BLaER1 treated with 17β-estradiol and CSF1 and Interleukin-3, amounts not matched to agents 10 nM and 100 nM (cell line): ENCODE measurements at regions not wholly inside any gene's neighbourhood (a gene's known extent, or its start where the extent isn't known, plus 50 kb on each side); places are given as distances from the start of the nearest gene placed in this dataset.
"Not testable (repeated sequence)": the region's sequence is repeated elsewhere in the genome, so short reads cannot be mapped to it uniquely, and the experiment has no call there.

ENCODE experiments used
- H3K27ac ChIP-seq, 11 experiments: shearing (Covaris generic); formaldehyde crosslinking; 2 replicates each; pipeline ENCODE4 v1.8.1; 2022
- H3K27me3 ChIP-seq, 11 experiments: shearing (Covaris generic); formaldehyde crosslinking; 2 replicates each; pipeline ENCODE4 v1.8.1; 2022
- H3K36me3 ChIP-seq, 11 experiments: shearing (Covaris generic); formaldehyde crosslinking; 2 replicates each; pipeline ENCODE4 v1.8.1; 2022
- H3K4me1 ChIP-seq, 10 experiments: shearing (Covaris generic); formaldehyde crosslinking; 2 replicates each; pipeline ENCODE4 v1.8.1; 2022
- H3K4me2 ChIP-seq, 11 experiments: shearing (Covaris generic); formaldehyde crosslinking; 2 replicates each; pipeline ENCODE4 v1.8.1; 2022
- H3K4me3 ChIP-seq, 10 experiments: shearing (Covaris generic); formaldehyde crosslinking; 2 replicates each; pipeline ENCODE4 v1.8.1; 2022
- H3K9ac ChIP-seq, 11 experiments: shearing (Covaris generic); formaldehyde crosslinking; 2 replicates each; pipeline ENCODE4 v1.8.1; 2022
- H3K9me3 ChIP-seq, 11 experiments: shearing (Covaris generic); formaldehyde crosslinking; replicated peaks in 1 of 11; 2 replicates each; pipeline ENCODE4 v1.8.1; 2022
- H4K20me1 ChIP-seq, 11 experiments: shearing (Covaris generic); formaldehyde crosslinking; 2 replicates each; pipeline ENCODE4 v1.8.1; 2022
- Cebpa-rat ChIP-seq, 11 experiments: shearing (Covaris generic); IDR thresholded peaks; 2 replicates each; pipeline ENCODE4 v1.8.1; 2022

DNA sequence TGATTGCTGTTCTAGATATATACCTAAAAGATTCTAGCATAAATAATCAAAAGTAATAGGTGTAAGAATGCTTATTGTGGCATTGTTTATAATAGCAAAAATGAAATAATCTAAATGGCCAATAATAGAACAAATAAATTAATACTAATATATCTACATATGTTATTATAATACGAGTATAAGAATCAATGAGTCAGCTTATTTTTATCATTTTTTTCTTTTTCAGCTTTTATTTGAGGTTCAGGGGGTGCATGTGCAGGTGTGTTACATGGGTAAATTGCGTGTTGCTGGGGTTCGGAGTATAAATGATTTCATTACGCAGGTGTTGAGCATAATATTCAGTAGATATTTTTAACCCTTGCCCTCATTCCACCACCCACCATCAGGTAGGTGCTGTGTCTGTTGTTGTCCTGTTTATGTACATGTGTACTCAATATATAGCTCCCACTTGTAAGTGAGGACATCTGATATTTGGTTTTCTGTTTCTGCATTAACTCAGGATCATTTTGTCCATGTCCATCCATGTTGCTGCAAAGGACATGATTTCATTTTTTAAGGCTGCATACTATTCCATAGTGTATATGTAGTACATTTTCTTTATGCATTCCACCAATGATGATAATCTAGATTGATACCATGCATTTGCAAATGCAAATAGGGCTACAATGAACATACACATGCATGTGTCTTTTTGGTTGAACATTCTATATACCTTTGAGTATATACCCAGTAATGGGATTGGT is 122.2 kb upstream of the GMNC start:
- Histone ChIP-seq H3K9ac (no peak overlapping the region), H3K27me3 (no peaks in the 10 kb centered on the region), H3K4me3 (no peak overlapping the region), H3K36me3 (peaks cover 0 to 9% (median 0%) of the 10 kb centered on the region in 11 experiments; a peak in 2 of 22 replicates), H3K4me1 (peaks cover 9 to 25% (median 23%) of the 10 kb centered on the region in 10 experiments), H4K20me1 (no peaks in the 10 kb centered on the region), H3K9me3 (peaks cover 21 to 46% (median 30%) of the 10 kb centered on the region in 11 experiments), H3K27ac (peak overlapping the region in 4 of 11 experiments; percentile 37 to 82 (median 60); a peak in 5 of 22 replicates), H3K4me2 (peak overlapping the region in 9 of 11 experiments; percentile 31 to 80 (median 67); a peak in 15 of 22 replicates)
- no peak for TF ChIP-seq Cebpa-rat (IDR thresholded peaks at IDR 0.05)

DNA sequence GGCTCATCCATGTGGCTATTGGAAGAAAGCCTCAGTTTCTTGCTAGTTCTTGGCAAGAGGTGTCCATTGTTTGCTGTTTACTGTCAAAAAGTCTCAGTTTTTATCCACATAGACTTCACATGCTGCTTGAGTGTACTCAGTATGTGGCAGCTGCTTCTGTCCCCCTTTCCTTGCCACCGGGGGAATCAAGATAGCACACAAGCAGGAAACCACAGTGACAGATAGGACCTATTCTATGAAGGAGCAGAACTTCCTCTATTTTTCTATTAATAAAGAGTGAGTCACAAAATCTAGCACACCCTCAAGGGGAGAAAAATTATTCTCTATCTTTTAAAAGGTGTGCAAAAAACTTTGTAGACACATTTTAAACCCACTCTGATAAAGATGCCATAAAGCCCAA is 121.4 kb upstream of the GMNC start:
- Histone ChIP-seq H4K20me1 (no peaks in the 10 kb centered on the region), H3K4me3 (no peak overlapping the region; a peak in 3 of 20 replicates), H3K4me1 (peaks cover 9 to 25% (median 23%) of the 10 kb centered on the region in 10 experiments), H3K4me2 (peak overlapping the region; percentile 31 to 81 (median 69)), H3K9ac (peak overlapping the region in 9 of 11 experiments; percentile 28 to 70 (median 51); a peak in 13 of 22 replicates), H3K9me3 (peaks cover 21 to 44% (median 30%) of the 10 kb centered on the region in 11 experiments), H3K27ac (peak overlapping the region in 10 of 11 experiments; percentile 6 to 82 (median 70); a peak in 19 of 22 replicates), H3K36me3 (peaks cover 0 to 9% (median 0%) of the 10 kb centered on the region in 11 experiments; a peak in 2 of 22 replicates), H3K27me3 (no peaks in the 10 kb centered on the region)
- no peak for TF ChIP-seq Cebpa-rat (IDR thresholded peaks at IDR 0.05)

DNA sequence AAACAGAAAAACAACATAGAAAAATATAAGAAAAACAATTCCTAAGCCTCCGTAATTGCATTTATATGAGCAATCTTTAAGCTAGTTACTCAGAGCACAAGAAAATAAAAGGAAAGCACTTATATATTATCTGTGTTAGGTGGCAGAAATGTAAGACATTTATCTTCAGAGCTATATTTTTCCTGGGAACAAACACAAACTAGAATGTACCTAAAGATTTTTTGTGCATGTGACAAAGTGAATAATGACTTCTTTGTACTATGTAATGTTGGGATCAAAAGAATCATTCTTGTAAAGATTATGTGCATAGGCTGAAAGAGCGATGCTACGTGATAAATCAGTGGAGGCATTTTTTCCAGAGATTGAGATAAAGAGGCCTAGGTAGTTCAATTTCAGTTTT is 111.3 kb upstream of the GMNC start:
- no peak for TF ChIP-seq Cebpa-rat (IDR thresholded peaks at IDR 0.05)
- no peak overlapping the region for H3K4me3 ChIP-seq
- H3K4me2 ChIP-seq, result no peak overlapping the region
- no peaks in the 10 kb centered on the region for H3K36me3 ChIP-seq
- no peak overlapping the region for H3K27ac ChIP-seq
- no peak overlapping the region for H3K9ac ChIP-seq
- H3K27me3 ChIP-seq, result no peaks in the 10 kb centered on the region
- H4K20me1 ChIP-seq, result no peaks in the 10 kb centered on the region
- peaks cover 0 to 9% (median 0%) of the 10 kb centered on the region in 10 experiments; a peak in 2 of 20 replicates for H3K4me1 ChIP-seq
- H3K9me3 ChIP-seq, result peaks cover 0 to 5% (median 0%) of the 10 kb centered on the region in 11 experiments; a peak in 5 of 22 replicates

DNA sequence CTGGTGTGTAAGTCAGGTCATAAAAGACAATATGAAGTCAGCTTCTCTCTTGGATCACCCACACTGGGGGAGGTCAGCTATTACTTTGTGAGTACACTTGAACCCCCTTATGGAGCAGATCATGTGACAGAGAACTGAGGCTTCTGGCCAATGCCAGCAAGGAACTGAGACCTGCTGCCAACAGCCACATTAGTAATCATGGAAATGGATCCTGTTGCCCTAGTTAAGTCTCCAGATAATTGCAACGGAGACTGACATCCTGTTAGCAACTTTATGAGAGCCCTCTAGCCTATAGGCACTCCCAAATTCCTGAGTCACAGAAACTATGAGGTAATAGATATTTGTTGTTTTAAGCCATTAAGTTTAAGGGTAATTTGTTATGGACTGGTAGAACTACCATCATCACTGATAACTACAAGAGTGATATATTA is 110.4 kb upstream of the GMNC start:
- no peak overlapping the region for H3K27ac ChIP-seq
- H3K4me3 ChIP-seq, result no peak overlapping the region

DNA sequence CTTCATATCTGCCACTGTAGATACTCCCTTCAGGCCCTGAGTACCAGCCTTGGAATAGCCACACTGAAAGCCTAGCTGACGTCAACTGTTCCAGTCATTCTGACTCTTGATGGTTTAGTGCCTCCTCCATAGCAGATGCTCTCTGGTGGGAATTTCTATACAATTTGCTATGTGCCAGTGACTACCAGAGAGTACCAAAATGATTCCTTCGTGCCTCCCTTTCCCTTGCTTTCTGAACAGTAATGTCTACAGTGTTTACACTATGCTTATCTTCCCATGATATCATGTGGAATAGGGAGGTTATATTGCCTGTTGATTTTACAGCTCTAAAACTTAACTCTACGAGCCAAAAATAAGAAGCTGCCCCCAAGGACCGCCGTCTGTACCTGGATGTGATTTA is 109.7 kb upstream of the GMNC start:
- H3K4me2 ChIP-seq, result no peak overlapping the region
- no peak overlapping the region for H3K27ac ChIP-seq
- TF ChIP-seq Cebpa-rat (IDR thresholded peaks at IDR 0.05), result no peak
- H4K20me1 ChIP-seq, result no peaks in the 10 kb centered on the region
- no peak overlapping the region for H3K9ac ChIP-seq
- H3K4me1 ChIP-seq, result peaks cover 0 to 9% (median 0%) of the 10 kb centered on the region in 10 experiments; a peak in 2 of 20 replicates
- no peaks in the 10 kb centered on the region for H3K27me3 ChIP-seq
- H3K36me3 ChIP-seq, result no peaks in the 10 kb centered on the region
- no peaks in the 10 kb centered on the region for H3K9me3 ChIP-seq
- no peak overlapping the region for H3K4me3 ChIP-seq

More for the DNA sequence above, 110.4 kb upstream of the GMNC start:
- H3K4me1 ChIP-seq, result peaks cover 0 to 9% (median 0%) of the 10 kb centered on the region in 10 experiments; a peak in 2 of 20 replicates
- no peaks in the 10 kb centered on the region for H3K36me3 ChIP-seq
- TF ChIP-seq Cebpa-rat (IDR thresholded peaks at IDR 0.05), result no peak
- no peaks in the 10 kb centered on the region for H3K9me3 ChIP-seq
- H3K4me2 ChIP-seq, result no peak overlapping the region
- H4K20me1 ChIP-seq, result no peaks in the 10 kb centered on the region
- H3K9ac ChIP-seq, result no peak overlapping the region
- H3K27me3 ChIP-seq, result no peaks in the 10 kb centered on the region

DNA sequence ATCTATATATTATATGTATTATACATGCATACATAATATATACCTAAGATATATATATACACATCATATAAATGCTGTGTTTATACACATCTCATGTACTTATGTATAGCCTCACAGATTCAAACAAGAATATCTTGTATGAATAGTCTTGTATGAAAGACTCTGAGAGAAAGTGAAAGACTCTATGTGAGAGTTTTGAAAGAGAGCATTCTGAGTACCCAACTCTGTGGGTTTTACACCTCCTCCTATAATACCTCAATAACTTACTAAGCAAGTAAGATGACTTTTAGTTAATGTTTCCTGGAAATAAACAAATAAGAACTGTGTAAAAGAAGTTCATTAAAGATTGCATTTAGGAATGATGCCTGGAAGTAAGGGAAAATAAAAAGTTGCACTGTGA is 108.1 kb upstream of the GMNC start:
- Histone ChIP-seq H4K20me1 (no peaks in the 10 kb centered on the region), H3K27me3 (no peaks in the 10 kb centered on the region), H3K9me3 (no peaks in the 10 kb centered on the region), H3K4me2 (no peak overlapping the region), H3K4me3 (no peak overlapping the region), H3K9ac (no peak overlapping the region), H3K27ac (no peak overlapping the region), H3K4me1 (no peaks in the 10 kb centered on the region), H3K36me3 (no peaks in the 10 kb centered on the region)
- no peak for TF ChIP-seq Cebpa-rat (IDR thresholded peaks at IDR 0.05)

DNA sequence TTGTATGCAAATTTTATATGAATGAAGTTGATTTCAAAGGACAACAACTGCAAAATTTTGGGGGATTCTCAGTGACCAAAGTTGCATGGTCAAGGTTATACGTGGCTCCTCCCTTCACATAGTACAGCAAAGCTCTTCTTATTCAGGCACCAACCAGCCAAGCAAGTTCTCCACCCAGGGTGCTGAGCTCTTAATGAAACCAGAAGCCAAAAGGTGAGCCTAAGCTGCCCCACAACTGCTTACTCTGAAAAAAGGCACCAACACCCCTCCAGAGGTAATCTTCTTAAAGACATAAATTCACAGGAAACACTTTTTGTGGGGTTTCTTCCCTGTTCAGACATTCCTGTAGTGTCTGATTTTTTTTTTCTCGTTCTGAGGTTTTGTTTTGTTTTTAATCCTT is 106.1 kb upstream of the GMNC start:
- no peaks in the 10 kb centered on the region; a peak in 1 of 22 replicates for H3K9me3 ChIP-seq
- no peak overlapping the region for H3K27ac ChIP-seq
- H3K4me3 ChIP-seq, result no peak overlapping the region
- H3K4me2 ChIP-seq, result no peak overlapping the region
- H3K9ac ChIP-seq, result no peak overlapping the region
- H4K20me1 ChIP-seq, result no peaks in the 10 kb centered on the region
- peaks cover 0 to 4% (median 0%) of the 10 kb centered on the region in 10 experiments; a peak in 2 of 20 replicates for H3K4me1 ChIP-seq
- H3K36me3 ChIP-seq, result no peaks in the 10 kb centered on the region
- no peak for TF ChIP-seq Cebpa-rat (IDR thresholded peaks at IDR 0.05)
- H3K27me3 ChIP-seq, result no peaks in the 10 kb centered on the region

DNA sequence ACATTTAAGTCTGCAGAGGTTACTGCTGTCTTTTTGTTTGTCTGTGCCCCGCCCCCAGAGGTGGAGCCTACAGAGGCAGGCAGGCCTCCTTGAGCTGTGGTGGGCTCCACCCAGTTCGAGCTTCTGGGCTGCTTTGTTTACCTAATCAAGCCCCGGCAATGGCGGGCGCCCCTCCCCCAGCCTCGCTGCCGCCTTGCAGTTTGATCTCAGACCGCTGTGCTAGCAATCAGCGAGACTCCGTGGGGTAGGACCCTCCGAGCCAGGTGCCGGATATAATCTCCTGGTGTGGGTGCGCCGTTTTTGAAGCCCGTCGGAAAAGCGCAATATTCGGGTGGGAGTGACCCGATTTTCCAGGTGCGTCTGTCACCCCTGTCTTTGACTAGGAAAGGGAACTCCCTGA is 102.4 kb upstream of the GMNC start:
- H3K36me3 ChIP-seq, H3K4me3 ChIP-seq, H3K27me3 ChIP-seq, H3K9ac ChIP-seq, H3K4me2 ChIP-seq, H3K4me1 ChIP-seq, H3K27ac ChIP-seq, H4K20me1 ChIP-seq, H3K9me3 ChIP-seq: not testable (repeated sequence)

DNA sequence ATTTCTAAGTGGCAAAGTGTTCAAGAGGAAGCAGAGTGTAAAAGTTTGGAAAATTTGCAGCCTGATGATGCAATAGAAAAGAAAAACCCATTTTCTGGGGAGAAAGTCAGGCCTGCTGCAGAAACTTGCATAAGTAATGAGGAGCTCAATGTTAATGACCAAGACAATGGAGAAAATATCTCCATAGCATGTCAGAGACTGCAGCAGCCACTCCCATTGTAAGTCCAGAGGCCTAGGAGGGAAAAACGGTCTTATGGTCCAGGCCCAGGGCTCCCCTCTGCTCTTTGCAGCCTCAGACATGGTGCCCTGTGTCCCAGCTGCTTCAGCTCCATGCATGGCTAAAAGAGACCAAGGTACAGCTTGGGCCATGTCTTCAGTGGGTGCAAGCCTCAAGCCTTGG is 96.6 kb upstream of the GMNC start:
- Histone ChIP-seq H3K4me2 (no peak overlapping the region), H3K27ac (no peak overlapping the region), H3K9me3 (peaks cover 0 to 9% (median 0%) of the 10 kb centered on the region in 11 experiments; a peak in 3 of 22 replicates), H3K36me3 (no peaks in the 10 kb centered on the region), H3K4me1 (peaks cover 0 to 6% (median 0%) of the 10 kb centered on the region in 10 experiments; a peak in 2 of 20 replicates), H4K20me1 (no peaks in the 10 kb centered on the region), H3K27me3 (no peaks in the 10 kb centered on the region), H3K4me3 (no peak overlapping the region), H3K9ac (no peak overlapping the region)
- TF ChIP-seq Cebpa-rat (IDR thresholded peaks at IDR 0.05), result no peak
